CD4-positive, alpha-beta T cell treated with Interleukin-15 for 1 hour (primary cell): ENCODE measurements at regions not wholly inside any gene's neighbourhood (a gene's known extent, or its start where the extent isn't known, plus 50 kb on each side); places are given as distances from the start of the nearest gene placed in this dataset.
"Not testable (repeated sequence)": the region's sequence is repeated elsewhere in the genome, so short reads cannot be mapped to it uniquely, and the experiment has no call there.

Experiments used
- DNase-seq: peaks from one replicate; pipeline ENCODE4 v3.0.0-alpha.2; 2020

DNA sequence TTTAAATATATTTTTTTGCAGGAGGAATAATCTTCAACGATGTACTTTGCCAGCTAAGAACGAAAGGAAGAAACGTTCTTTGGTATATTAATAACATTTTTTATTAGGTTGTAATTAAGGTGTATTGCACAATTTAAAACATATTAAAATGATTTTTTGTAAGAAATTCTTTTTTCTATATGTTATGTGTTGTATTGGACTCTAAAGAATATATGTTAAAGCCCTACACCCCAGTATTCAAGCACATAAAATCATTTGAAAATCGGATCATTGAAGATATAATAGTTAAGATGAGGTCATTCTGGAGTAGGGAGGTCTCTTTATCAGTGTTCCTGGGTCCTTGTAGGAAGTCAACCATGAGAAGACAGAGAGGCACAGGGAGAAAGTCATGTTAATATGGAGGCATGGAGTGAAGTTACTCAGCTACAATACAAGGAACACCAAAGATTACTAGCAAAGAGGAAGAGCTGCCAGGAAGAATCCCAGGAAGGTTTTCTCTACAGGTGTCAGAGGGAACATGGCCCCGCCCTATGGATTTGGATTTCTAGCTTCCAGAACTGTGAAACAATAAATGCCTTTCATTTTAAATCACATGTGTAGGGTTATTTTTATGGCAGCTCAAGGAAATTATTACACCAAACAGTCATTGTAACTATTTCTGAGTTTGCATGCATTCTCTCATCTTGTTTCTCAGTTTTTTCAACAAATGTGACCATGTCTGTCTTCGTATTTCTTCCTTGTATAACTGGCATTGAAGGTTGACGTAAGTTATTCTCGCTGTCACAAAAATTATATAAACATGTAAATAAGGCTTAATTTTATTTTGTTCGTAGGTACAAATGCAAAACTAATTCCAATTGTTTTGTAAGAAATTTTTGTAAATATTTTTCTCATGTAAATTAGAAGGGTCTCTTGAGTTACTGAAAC is 75.4 kb upstream of the VPREB1 start:
- DNase-seq: no peak

DNA sequence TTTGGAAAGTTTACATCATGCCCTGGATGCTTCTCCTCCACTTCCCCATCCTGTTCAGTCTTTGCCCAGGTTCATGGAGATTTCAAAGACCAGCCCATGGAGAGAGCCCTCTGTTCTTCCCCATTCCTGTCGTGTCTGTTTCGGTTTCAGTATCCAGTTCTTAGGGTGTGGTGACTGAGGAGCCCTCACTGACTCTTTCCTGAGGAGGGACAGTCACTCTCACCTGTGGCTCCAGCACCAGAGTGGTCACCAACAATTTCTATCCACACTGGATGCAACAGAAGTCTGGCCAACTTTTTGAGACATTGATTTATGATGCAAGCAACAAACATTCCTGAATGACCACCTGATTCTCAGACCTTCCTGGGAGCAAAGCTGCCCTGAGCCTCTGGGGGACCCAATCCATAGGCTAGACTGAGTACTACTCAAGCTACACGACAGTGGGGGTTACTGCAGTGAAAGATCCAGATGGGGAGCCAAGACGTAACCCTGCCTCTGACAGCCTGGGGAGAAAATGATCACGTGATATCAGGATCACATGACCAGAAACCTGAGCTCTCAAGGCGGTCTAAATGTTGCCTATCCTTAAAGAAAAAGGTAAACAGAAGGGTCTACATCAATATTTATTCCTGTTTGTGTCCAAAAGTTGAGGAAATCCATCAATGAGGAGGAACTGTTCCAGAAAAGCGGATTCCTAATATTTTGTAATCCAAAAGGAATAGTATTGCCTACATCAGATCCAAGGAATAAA is 76.2 kb upstream of the VPREB1 start:
- DNase-seq: peak; percentile 30

DNA sequence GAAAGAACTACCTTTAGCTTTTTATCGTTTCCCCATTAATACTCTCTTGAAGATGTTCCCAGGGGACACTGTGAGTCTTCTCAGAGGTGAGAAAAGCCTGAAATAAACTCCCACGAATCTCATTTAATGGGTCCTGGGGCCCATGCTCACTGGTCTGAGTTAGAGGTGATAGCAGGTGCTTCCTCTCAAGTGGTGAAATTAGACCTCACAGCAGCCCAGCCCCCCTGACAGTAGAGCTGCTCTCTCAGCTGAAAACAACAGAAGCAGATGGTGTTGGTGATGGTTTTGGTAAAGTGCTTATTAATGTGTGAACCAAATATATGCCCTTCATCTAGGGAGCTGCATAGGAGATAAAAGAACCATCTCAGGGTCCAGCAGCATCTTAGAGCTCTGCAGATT is 76.8 kb upstream of the VPREB1 start:
- DNase-seq: peak; percentile 84

GRCh38 chr22:22166941-22167713 is 77.5 kb upstream of the VPREB1 start:
- no peak for DNase-seq

DNA sequence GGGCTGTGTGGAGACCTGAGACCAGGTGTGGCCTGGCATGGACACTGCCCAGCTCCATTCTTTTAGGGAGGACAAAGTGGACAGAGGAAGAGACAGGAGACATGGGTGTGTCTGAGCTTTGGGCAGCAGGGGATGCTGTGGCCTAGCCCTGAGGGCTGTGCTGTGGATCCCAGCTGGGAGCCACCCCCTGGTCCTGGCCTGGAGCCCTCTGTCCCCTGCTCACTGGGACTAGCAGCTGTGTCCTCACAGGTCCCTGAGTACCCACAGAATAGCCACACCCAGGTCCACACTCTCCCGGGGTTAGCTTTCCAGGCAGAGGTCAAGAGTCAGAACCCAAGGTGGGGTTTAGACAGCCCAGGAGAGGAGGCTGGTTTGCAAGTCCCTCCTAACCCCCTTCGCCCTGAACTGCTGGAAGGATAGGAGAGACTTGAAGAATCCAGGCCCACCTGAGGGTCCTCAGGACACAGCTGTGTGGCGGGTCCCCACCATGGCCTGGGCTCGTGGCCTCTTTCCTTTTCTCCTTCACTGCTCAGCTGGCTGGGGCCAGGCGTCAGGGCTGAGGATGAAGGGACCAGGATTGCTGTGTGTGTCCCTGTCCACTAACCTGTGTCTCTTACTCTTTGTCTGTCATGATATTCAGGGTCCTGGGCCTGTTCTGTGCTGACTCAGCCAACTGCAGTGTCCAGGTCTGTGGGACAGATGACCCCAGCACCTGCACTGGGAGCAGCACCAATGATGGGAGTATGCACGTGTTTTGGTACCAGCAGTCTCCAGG is 78.5 kb upstream of the VPREB1 start:
- no peak for DNase-seq

- no peak for DNase-seq
Measured at GRCh38 chr22:22164541-22165272, 79.9 kb upstream of the VPREB1 start.

GRCh38 chr22:22161924-22162851 is 82.4 kb upstream of the VPREB1 start:
- peak; percentile 51 for DNase-seq

- not testable (repeated sequence) for DNase-seq
Measured at GRCh38 chr22:22160768-22161167, 83.8 kb upstream of the VPREB1 start.

DNA sequence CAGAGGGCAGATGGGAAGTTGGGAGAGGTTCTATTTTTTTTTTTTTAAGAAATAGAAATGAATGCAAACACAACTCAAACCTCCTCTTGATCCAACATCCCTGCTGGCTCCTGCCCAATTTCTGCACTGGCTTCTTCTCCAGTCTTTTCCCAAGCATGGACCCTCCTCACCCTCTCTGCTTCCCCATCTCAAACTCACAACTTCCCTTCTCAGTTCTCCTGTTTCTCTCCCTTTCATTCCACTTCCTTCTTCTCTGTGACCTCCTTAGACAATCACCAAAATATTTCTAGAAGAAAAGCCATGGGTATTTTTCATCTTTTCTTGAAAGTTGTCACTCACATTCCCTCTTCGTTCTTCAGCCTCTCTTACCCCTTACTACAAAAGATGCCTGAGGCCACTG is 85.2 kb upstream of the VPREB1 start:
- no peak for DNase-seq

DNA sequence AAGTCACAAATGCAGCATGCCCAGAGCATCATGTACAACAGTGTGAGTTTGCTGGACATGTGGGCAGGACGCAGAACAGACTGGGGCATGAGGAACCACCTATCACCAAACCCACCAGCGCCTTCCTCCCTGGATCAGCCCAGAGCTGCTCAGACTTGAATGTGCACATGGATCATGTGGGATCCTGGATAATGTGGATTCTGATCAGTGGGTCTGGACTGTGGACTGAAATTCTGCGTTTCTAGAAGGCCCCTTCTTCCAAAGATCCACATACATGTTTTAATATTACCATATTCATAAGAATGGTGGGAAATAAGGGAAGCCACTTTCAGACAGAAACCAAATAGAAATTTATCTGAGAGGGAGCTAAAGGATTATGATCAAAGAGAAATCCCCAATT is 85.6 kb upstream of the VPREB1 start:
- DNase-seq: no peak

GRCh38 chr22:22158207-22158816 is 86.3 kb upstream of the VPREB1 start:
- no peak for DNase-seq

GRCh38 chr22:22157348-22157725 is 87.2 kb upstream of the VPREB1 start:
- DNase-seq: no peak

- DNase-seq: peak; percentile 62
Measured at GRCh38 chr22:22156716-22157347, 87.8 kb upstream of the VPREB1 start.

- DNase-seq: no peak
Measured at GRCh38 chr22:22156348-22156715, 88.3 kb upstream of the VPREB1 start.

- DNase-seq: no peak
Measured at GRCh38 chr22:22155607-22156006, 89.0 kb upstream of the VPREB1 start.

- DNase-seq: no peak
Measured at GRCh38 chr22:22155146-22155545, 89.4 kb upstream of the VPREB1 start.

- DNase-seq: no peak
Measured at GRCh38 chr22:22154040-22154439, 90.5 kb upstream of the VPREB1 start.

DNA sequence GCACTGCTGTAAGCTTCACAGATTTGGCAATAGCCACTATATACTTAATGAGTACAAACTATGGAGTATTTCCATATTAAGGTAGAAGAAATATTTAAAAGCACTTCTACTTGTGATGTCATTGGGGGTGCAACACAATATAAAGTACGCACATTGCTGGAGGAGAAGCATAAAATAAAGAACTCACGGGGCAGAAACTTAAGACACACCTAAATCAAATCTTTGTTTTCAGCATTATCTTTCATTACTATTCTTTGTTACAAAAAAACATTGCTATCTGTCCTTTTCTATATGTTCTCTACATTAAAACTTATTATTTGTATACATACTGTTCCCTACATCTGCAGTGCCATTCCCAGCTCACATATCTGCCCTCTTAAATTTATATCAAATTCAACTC is 93.3 kb upstream of the VPREB1 start:
- no peak for DNase-seq

GRCh38 chr22:22150457-22150856 is 94.1 kb upstream of the VPREB1 start:
- DNase-seq: no peak

GRCh38 chr22:22148905-22149304 is 95.7 kb upstream of the VPREB1 start:
- no peak for DNase-seq
